Stimulated activated CD8-positive, alpha-beta memory T cell treated with anti-CD3 and anti-CD28 coated beads, Interleukin-7, amount 100 ng/mL, for 48 hours (primary cell): ENCODE measurements at regions not wholly inside any gene's neighbourhood (a gene's known extent, or its start where the extent isn't known, plus 50 kb on each side); places are given as distances from the start of the nearest gene placed in this dataset.

Source experiments
- DNase-seq, 2 donors: peaks; one replicate each; pipeline ENCODE4 v3.0.0-alpha.2; 2020; ENCODE audit warnings: low read depth in 1 of 2; ENCODE audit errors: extremely low read depth in 1 of 2

DNA sequence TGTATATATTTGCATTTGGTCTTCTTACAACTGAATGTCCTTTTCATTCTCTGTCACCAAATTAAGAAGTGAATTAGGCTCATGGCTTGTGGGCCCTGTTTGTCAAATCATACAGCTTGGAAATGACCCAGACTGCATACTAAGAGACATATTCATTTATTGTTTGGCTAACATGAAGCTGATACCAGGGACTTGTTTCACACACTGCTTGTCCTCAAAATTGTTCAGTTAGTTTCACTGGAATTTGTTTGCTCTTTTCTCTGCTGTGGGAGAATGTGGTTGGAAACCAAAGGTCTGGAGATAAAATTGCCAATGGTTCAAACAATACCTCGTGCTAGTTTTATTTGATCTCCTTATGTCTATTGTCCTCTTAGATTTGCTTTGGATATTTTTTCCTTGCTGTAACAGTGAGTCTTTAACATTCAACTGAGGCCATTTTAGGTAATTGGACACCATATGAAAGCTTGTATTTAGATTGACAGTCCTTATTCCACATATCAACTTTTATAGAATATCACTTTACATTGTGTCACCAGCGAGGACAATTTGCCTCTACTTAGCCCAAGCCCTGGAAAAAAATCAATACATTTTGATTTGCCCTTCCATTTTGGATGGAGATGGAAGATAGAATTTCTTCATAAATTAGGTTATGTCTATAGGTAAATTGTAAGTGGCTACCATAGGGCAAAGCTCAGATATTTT lies 144.3 kb upstream of the MTAP start:
- DNase-seq: no peak

DNA sequence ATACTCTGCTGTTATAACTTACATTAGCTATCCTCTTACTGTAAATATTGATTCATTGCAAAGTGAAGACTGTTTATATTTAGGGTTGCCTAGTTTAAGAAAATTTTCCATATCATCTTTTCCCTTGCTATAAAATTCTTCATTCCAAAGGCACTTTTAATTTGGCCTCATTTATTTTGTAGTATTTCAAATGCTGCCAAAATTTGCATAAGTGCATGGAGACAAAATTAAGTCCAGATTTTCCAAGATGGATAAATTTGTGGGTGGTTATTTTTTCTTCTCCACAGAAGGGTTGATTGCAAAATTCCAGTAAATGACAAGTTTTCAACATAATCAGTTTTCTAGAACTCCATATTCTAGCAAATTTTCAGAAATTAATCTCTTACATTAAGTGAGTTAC lies 141.5 kb upstream of the MTAP start:
- DNase-seq: no peak

DNA sequence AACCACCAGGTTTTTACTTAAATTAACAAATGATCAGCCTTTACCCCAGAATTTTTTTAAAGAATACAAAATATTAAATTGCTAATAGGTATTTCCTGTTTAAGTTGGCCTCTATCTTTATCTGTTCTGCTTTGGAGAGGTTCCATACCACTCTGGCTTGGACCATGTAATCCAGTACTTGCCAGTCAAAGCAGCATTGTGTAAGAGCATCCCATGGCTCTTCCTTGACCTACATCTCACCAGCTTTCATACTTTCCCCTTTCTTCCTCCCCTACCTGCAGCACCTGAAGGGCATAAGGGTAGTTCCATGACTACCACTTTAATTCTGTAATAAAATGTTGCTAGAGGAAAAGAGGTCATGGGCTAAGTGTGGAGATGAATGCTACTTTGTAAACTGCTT lies 140.8 kb upstream of the MTAP start:
- no peak for DNase-seq

DNA sequence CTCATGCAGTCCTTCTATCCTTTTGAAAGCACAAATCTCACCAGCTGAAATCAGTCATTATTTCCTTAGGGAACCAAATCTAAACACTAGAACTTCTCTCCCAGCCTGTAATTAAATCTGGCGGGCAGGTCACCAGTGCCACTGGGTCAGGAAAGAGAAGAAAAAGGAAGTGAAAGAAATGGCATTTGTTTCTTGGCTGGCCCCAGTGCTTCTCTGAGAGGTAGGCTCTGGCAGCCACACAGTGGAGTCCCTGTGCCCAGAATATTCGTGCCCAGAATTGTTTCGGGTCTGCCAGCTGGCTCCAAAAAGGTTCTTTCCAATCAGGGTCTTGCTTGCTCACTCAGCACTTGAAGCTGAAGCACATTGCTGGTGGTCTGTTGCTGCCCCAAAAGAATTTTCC lies 133.9 kb upstream of the MTAP start:
- no peak for DNase-seq

DNA sequence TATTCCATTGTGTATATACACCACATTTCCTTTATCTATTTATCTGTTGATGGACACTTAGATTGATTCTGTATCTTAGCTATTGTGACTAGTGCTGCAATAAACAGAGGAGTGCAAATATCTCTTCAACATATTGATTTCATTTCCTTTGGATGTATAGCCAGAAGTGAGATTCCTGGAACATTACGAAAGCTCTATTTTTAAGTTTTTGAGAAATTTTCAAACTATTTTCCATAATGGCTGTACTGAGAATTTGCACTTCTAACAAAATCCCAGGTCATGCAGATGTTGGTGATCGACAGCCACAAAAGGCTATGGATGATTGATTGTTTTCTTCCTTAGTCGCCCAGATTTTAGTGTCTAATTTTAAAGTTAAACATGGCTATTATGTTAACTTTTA lies 132.7 kb upstream of the MTAP start:
- DNase-seq: no peak

DNA sequence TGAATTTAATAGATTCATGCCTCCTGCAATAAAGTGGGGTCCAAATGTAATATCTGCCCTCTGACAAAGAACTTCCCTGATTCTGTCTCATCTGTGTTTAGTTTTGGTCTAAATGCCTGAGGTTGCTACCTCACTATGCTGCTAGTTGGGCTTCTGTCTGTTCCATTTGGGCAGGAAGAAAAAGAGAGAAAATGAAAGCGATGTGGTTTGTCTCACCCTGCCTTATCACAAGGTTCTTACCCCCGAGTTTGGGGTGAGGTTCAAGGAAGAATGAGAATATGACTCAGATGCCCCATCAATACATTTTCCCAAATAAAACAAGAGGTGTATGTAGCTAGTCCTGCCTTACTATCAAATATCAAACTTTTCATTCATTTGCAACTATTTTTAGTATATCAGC lies 132.1 kb upstream of the MTAP start:
- no peak for DNase-seq

DNA sequence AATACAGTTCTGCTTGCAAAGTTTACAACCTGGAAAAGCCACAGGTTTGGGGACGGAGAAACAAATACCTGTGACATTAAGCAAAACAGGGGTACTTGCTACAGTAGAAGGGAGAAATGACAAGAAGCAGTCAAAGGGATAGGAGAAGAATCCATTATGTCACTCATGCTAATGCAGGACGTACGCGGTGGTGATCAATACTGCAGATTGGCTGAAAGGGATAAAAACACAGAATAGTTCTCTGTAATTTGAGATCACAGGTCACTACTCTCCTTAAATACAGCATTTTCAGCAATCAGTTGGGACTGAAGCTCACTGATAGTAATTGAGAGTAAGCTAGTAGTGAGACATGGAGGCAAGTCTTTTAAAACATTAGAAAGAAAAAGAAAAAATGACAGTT lies 130.3 kb upstream of the MTAP start:
- DNase-seq: no peak

DNA sequence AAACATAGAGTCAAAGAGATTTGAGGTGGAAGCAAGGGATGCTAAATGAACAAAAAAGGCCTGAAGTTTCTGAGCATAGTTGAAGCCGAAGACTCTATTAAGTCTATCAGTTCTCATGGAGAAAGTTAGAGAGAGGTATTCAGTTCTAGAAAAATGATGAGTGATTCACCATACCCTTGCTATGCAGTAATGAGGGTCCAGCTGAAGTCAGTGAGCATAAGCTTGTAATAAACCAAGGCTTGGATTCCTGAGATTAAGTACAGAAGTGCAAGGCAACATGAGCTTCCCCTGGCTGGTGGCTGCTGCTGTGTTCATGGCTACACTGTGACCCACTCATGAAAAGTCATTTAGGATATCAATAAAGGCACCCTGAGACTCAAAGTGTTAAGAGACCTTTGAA lies 129.7 kb upstream of the MTAP start:
- DNase-seq: no peak

DNA sequence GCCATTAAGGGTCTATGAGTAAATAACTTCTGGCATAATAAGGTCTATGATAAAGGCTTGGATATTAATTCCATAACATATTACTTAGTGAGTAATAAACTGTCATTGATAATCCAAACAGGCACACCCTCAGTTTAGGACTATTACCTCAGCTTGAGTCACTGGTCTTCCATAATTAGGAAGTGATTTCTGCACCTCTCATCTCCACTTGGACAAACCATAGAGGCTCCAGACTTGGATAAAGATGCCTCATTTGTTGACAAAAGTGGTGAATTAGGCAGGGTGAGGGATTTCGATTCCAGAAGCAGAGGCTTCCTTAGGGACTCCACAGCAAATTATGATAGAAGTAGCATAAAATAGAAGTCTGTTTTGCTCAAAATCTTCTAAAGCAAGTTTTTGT lies 127.5 kb upstream of the MTAP start:
- DNase-seq: no peak

DNA sequence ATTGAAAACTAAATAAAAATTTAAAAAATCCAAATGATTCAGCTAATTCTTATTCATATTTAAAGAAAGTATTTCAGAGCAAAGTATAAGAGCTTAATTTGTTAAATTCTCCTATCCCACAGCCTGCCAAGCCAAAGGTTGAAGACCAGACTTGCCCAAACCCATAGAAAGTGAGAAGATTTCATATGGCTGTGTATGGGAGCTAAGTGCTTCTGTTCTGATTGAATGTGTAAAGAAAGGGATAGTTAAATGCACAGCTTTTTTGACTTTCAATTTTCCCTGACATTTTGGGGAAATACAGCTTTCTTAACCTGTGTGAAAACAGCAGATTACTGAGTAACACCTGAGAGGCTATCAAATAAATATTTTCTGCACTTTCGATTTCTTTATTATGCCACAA lies 125.0 kb upstream of the MTAP start:
- DNase-seq: no peak

DNA sequence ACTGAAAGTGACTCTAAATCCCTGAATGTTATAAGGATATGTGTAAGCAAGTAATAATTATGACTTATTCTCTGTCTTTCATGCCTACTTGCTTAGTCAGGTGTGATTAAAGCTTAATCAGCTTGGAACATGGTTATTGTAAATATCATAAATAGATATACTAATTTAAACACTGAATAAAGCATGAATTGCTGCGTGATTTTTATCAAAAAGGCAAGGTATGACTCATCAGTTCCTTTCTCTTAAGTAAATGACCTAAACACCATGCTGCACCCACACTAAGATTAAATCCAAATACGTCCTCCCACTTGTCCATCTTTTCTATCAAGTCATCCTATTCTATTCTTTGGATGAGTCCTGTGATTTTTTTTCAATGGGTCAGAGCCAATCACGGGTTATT lies 124.6 kb upstream of the MTAP start:
- no peak for DNase-seq

DNA sequence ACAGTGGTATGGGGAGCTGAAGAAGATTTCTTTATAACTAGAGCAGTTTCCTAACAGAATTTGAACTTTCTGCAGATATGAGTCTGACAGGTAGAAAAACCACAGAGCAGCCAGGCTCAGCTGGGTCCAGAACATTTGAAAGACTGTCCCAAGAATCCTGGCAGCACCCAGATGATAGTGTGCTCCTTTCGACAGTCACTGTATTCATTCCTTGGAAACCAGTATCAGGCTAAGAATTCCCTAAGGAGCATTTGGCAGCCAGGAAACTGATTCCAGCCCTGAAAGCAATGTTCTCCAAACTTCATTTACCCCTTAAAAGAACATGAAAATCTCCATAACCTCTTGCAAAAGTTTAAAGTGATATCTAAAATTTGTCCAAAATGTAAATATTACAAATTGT lies 123.0 kb upstream of the MTAP start:
- no peak for DNase-seq

DNA sequence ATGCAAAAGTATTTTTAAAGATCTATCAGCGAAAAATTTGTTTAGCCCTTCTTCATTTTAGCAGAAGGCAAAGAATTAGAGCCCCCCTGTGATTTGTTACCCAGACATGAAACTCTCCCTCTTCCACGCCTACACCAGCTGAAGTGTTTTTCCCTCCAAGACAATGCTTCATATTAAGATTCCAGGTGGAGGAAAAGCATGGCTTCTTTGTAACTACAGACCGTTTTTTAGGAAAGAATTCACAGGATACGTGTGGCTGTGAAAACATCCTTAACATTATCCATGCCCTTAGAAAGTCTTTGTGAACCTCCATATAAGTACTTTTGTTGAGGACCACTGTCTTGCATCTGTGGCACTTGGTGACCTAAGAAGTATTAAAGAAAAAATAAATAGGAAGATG lies 121.8 kb upstream of the MTAP start:
- DNase-seq: no peak

DNA sequence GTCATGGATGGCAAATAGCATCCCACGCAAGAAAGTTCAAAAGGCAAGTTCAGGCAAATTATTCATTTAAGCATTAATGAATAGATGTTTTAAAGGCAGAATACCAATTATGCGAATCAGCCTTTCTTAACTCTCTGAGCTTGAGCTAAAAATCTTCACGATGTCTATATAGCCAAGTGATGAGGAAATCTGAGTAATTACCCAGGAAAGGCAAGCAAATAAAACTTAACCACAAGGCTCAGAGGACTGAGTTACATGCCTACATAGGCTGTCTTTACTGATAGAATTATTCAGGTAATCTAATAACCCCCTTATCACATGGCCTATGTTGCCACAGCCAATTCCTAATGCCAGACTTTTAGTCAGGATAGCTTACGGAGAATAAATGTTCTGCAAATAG lies 120.8 kb upstream of the MTAP start:
- DNase-seq: no peak

DNA sequence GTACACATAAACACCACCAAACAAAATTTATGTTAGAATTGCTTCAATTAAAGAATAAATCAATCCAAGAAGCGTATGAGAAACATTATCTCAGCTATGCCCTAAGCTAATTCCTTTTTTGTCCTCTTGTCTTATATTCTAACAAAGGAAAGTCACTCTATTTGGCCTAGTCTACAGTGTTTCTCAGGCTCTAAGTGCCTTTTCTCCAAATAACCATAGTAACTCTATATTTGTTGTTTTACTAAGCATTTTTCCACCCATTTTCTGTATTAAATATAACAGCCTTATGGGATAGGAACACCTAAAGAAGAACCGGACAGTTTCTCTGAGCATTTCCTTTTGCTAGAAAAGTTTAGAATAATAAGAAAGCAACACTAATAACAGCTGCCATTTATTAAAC lies 120.1 kb upstream of the MTAP start:
- no peak for DNase-seq

DNA sequence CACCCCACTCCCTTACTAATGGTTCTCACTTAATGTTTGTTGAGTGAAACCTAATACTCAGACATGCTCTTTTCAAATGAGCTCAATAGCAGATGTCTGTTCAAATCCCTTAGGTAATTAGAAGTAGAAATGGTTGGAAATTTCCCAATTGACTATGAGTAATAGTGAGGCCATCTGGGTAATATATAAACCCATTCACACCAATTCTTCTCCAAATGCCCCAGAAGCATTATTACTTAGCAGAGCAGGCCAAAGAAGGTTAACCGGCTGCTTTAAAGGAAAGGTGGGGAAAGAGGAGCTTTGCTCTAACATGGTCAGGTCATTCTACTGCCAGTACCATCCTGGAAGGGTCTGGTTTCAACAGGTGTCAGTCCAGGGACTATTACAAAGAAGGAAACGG lies 119.5 kb upstream of the MTAP start:
- DNase-seq: no peak

DNA sequence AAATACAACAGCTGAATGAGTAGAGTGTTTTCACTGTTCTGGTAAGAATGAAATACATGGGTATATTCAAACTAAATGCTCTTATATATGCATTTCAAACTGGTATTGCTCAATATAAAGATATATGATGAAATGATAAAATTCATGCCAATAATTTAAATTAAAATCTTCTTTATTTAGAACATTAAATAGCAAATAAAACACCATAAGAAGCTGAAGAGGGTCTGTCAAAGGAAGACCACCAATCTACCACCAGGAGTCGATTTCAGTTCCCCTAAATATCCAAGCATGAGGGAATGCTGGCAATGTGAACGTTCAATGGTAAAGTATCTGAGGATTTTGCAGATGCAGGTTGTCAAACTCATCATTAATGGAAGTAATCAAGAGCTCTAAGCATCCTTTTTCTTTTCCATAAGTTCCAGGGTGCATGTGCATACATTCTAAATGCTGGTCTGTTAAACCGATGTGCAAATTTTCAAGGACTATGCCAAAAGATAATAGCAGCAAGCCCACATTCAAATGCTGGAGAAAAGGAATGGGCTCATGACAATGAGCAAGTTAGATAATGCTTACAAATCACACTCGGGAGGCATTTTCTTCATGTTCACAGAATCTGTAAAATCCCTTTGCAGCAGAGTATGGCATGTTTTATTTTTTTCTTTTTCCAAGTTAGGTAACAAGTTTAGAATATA lies 118.8 kb upstream of the MTAP start:
- DNase-seq: no peak

DNA sequence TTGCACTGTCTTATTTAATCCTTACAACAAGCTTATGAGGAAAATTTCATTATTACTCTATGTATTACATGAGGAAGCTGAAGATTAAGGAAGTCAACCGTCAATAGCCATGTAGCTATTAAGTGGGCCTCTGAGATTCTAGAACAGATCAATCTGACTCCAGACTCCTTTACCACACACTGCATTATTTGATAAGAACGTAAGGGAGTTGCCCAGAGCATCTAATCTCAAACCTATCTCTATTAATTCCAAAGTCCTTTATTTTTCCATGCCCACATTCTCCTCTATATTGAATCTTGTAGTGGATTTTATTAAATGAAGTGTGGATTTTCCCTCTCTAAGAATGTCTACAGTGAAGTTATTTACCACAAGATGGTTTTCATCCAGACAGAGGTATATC lies 118.2 kb upstream of the MTAP start:
- no peak for DNase-seq

DNA sequence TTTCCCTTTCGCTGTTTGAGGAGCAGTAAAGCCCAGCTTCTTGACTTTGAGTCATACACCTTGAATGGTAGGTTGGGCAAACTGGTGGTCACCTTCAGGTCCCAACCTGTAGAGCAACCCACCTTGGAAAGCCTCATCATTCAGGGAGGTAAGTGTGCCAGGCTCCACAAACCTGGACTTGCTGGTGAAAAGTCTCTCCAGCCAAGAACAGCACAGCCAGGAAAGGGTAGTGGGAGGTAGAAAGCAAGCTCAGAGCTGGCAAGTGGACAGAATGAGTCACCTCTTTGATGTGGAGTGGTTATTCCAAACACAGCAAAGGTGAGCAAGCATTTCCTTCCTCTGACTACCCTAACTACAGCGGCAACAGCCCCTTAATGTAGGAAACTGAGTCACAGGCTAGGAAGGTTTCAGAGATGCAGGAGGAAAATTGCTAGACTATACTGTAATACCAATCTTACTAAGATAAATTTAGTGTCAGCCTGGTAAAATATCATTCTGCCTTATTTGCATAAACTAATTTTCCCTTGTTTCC lies 117.5 kb upstream of the MTAP start:
- peak in 1 of 2 donors; percentile 48 for DNase-seq

DNA sequence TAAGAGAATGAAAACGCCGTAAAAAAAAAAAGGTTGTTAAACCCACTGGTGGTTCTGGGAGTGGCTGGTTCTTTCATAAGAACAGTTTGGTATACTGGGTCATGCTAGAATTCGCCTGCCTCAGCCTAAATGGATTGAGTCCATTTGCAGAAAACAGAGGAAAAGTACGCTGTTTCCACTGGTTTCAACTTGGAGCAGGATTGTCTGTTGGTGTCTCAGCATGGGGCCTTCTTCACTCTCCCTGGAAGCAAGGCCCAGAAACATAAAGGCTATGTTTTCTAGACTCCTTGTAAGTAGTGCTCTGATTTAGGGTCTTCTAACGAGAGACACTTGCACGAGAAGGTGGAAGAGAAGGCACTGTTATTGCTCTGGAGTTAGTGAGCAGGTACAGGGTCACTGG lies 116.9 kb upstream of the MTAP start:
- no peak for DNase-seq

DNA sequence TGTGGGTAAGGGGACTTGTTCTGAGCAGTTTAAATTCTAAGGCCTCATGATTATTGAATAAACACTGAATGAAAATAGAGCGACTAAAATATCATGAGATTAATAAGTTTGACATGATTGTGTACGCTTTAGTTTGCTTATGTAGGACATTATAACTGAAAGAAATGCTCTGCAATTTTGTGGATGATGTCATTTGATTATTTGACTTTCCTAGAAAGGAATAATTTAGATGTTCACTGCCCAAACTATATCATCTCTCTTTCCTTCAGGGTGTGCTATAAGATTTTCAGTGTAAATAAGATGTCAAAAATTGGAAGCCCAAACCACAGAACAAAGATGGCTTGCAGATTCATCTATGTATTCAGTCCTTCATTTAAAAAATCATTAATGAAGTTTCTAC lies 115.7 kb upstream of the MTAP start:
- no peak for DNase-seq

DNA sequence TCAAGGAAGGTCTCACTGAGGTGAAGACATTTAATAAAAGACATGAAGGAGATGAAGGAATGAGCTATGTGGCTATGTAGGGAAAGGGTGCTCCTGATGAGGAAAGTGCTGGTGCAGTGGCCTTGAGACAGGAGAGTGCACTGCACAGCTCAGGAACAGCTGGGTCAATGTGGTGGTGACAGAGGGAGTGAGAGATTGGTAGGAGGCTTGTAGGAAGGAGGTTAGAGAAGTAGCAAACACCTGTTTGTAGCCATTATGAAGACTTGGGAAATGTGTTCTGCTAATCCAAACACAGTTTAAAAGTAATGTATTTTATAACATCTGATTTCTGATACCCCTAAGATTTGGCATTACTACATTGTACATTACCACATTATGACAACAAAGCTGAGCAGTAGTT lies 115.1 kb upstream of the MTAP start:
- no peak for DNase-seq
